Fibroblast of skin of left quadriceps (primary cell): ENCODE measurements at regions not wholly inside any gene's neighbourhood (a gene's known extent, or its start where the extent isn't known, plus 50 kb on each side); places are given as distances from the start of the nearest gene placed in this dataset.

Experiments used
- DNase-seq, 2 experiments: peaks; one replicate each; pipeline ENCODE4 v3.0.0-alpha.2; 2013; ENCODE audit warnings: low read depth in 2 of 2

DNA sequence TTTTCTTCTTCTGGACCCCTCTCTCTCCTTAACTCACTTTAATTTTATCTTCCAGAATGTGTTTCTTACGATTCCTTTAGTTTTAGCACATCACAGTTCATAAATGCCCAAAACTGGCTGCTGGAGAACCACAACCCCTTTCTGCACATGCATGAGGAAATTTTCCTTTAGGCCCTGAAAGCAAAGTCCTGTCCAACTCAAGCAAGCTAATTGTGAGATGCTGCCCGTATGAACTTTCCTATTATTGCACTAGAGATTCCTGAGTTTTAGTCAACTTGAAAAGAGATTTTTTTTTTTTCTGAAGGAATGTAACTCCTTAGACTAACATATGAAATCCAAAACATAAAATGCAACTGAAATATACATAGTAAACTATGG is 52.1 kb upstream of the DAB2 start:
- peak in 1 of 2 experiments; percentile 33 for DNase-seq

GRCh38 chr5:39475881-39476842 is 51.4 kb upstream of the DAB2 start:
- DNase-seq, result peak; percentile 87 to 88

- DNase-seq, result no peak
Measured at GRCh38 chr5:39475159-39475571, 50.4 kb upstream of the DAB2 start.
